Heart left ventricle (tissue), 16 donors: ENCODE measurements at regions not wholly inside any gene's neighbourhood (a gene's known extent, or its start where the extent isn't known, plus 50 kb on each side); places are given as distances from the start of the nearest gene placed in this dataset.

ENCODE experiments used
- ATAC-seq, 4 donors: fragments of 200-7000 bp; cut with Tn5 transposase; one replicate each; pipeline ENCODE4 v1.9.1; 2020 to 2022; ENCODE audit warnings: moderate library complexity in 4 of 4, mild to moderate bottlenecking in 3 of 4, moderate number of reproducible peaks in 1 of 4
- DNase-seq, 5 donors: peaks; one replicate each; pipeline ENCODE4 v3.0.0-alpha.2; 2020
- H3K27ac ChIP-seq, 12 donors: fragments of 200-600 bp; sonication (generic) in 4 of 12; one replicate each; pipeline versions ENCODE4 v1.5.0 to v1.8.0; 2016 to 2022; ENCODE audit warnings: mild to moderate bottlenecking in 2 of 12
- H3K27me3 ChIP-seq, 9 donors: fragments of 200-600 bp; sonication (generic) in 2 of 9; one replicate each; pipeline versions ENCODE4 v1.5.1 to v1.8.0; 2016 to 2022; ENCODE audit warnings: mild to moderate bottlenecking in 3 of 9
- H3K36me3 ChIP-seq, 9 donors: fragments of 200-600 bp; sonication (generic) in 2 of 9; one replicate each; pipeline versions ENCODE4 v1.5.0 to v1.8.0; 2018 to 2022; ENCODE audit warnings: mild to moderate bottlenecking in 2 of 9
- H3K4me1 ChIP-seq, 12 donors: fragments of 200-600 bp; sonication (generic) in 4 of 12; one replicate each; pipeline versions ENCODE4 v1.5.0 to v1.8.0; 2016 to 2022; ENCODE audit warnings: mild to moderate bottlenecking in 3 of 12
- H3K4me3 ChIP-seq, 12 donors: fragments of 200-600 bp; sonication (generic) in 4 of 12; one replicate each; pipeline versions ENCODE4 v1.5.0 to v1.8.0; 2017 to 2022; ENCODE audit warnings: mild to moderate bottlenecking in 9 of 12, moderate library complexity in 4 of 12
- H3K9me3 ChIP-seq, 12 donors: fragments of 200-600 bp; sonication (generic) in 4 of 12; one replicate each; pipeline versions ENCODE4 v1.5.0 to v1.8.0; 2016 to 2022; ENCODE audit warnings: mild to moderate bottlenecking in 1 of 12
- CTCF ChIP-seq, 12 donors: fragments of 200-600 bp; sonication (generic) in 4 of 12; IDR thresholded peaks; one replicate each; pipeline versions ENCODE4 v1.5.0 to v1.8.0; 2018 to 2022; ENCODE audit warnings: antibody characterized with exemption in 12 of 12, mild to moderate bottlenecking in 5 of 12
- POLR2A ChIP-seq, 2 donors: fragments of 450-650 bp; IDR thresholded peaks; one replicate each; pipeline ENCODE4 v1.6.1; 2017; ENCODE audit warnings: antibody characterized with exemption in 2 of 2, mild to moderate bottlenecking in 2 of 2, moderate library complexity in 2 of 2
- WGBS, 4 donors: extraction: QIAGEN DNeasy Blood & Tissue Kit in 2 of 4; methylation state at CpG; one replicate each; pipeline versions ENCODE4 v1.1.5 to v1.1.7; 2013 to 2018; 5-methylcytosine and 5-hydroxymethylcytosine counted together
- intact Hi-C, 10 donors: fragments of 100-400 bp; cut with DNase I; formaldehyde crosslinking; loops; one replicate each; pipeline versions ENCODE4 v1.11.1 to v1.14.2; 2022
- donor health status: ischemic (EF 13 %, LVEDD 7.1; RV severe dilation, severe dysfunction).
- donor health status: healthy with polysubstance abuse.
- donor health status: DM: no; HTN: yes; CAD: no.
- donor health status: DM: no; HTN: no; CAD: no.
- donor health status: ischemic (EF 25% LVEDD 6.9; RV normal size, moderate dysfunction).
- donor health status: ischemic (EF 25% LVEDD 5.7; RV mildly dilated, moderate dysfunction).
- donor health status: healthy.
- donor health status: DM: yes; HTN: yes; CAD: no.
- donor health status: ischemic (EF 35%, LVEDD 5.7; RV mildly dilated, moderate dysfunction).
- donor health status: nonischemic (EF 11% LVEDD 7.7; RV severe dilation, severe dysfunction).
- donor health status: DM: yes; HTN: yes; CAD: no.
- donor health status: PGD.
- donor health status: ischemic (EF 29% LVEDD 5.4; RV normal size, mild dysfunction).
- donor health status: nonischemic (EF 23%, LVEDD 6.1; RV moderate dilation, normal function).

GRCh38 chr9:84054341-84055010 lies 73.9 kb downstream of the RMI1 start:
- H3K9me3 ChIP-seq, result no peaks in the 10 kb centered on the region
- intact Hi-C loops, result no loop called here
- H3K4me1 ChIP-seq, result peaks cover 0 to 11% (median 0%) of the 10 kb centered on the region in 12 donors
- no peaks in the 10 kb centered on the region for H3K27me3 ChIP-seq
- DNase-seq (no peak), ATAC-seq (no peak)
- TF ChIP-seq POLR2A (IDR thresholded peaks at IDR 0.05) (no peak), CTCF (IDR thresholded peaks at IDR 0.05) (no peak)
- H3K27ac ChIP-seq, result no peak overlapping the region
- H3K36me3 ChIP-seq, result no peaks in the 10 kb centered on the region
- H3K4me3 ChIP-seq, result no peak overlapping the region
- WGBS, 4 donors, result 49 to 57% (median 56%) methylated on average over 7 of the region's 7 CpGs

GRCh38 chr9:84057662-84058061 lies 77.1 kb downstream of the RMI1 start:
- no peak for TF ChIP-seq POLR2A (IDR thresholded peaks at IDR 0.05)
- no peak for TF ChIP-seq CTCF (IDR thresholded peaks at IDR 0.05)
- DNase-seq (no peak), ATAC-seq (no peak)
- H3K9me3 ChIP-seq, result peaks cover 0 to 7% (median 0%) of the 10 kb centered on the region in 12 donors
- H3K27me3 ChIP-seq, result no peaks in the 10 kb centered on the region
- no peaks in the 10 kb centered on the region for H3K36me3 ChIP-seq
- 70 to 77% (median 75%) methylated on average over 4 of the region's 4 CpGs for WGBS, 4 donors
- intact Hi-C loops, result no loop called here
- peaks cover 0 to 21% (median 1%) of the 10 kb centered on the region in 12 donors for H3K4me1 ChIP-seq
- H3K27ac ChIP-seq, result no peak overlapping the region
- H3K4me3 ChIP-seq, result no peak overlapping the region

- TF ChIP-seq POLR2A (IDR thresholded peaks at IDR 0.05) (no peak), CTCF (IDR thresholded peaks at IDR 0.05) (no peak)
- no peak for ATAC-seq
- Histone ChIP-seq H3K4me1 (peaks cover 0 to 26% (median 3%) of the 10 kb centered on the region in 12 donors), H3K36me3 (no peaks in the 10 kb centered on the region), H3K4me3 (no peak overlapping the region), H3K27ac (no peak overlapping the region), H3K27me3 (no peaks in the 10 kb centered on the region), H3K9me3 (peaks cover 0 to 7% (median 0%) of the 10 kb centered on the region in 12 donors)
- intact Hi-C loops, result loop anchor here in 5 of 10 donors (5.0 to 10.0 kb wide), 3 partner anchors 78 to 112 kb away; partner anchors contain the start of genes HNRNPK (in 3 of the 5) and RMI1 (in 3 of the 5)
- WGBS, 4 donors, result 64 to 100% (median 85%) methylated on average over 1 of the region's 1 CpG
- DNase-seq, result no peak
Measured at GRCh38 chr9:84059936-84060335, 79.3 kb downstream of the RMI1 start.

- no peaks in the 10 kb centered on the region for H3K36me3 ChIP-seq
- TF ChIP-seq POLR2A (IDR thresholded peaks at IDR 0.05) (no peak), CTCF (IDR thresholded peaks at IDR 0.05) (no peak)
- H3K9me3 ChIP-seq, result peaks cover 0 to 7% (median 0%) of the 10 kb centered on the region in 12 donors
- H3K4me3 ChIP-seq, result no peak overlapping the region
- H3K27me3 ChIP-seq, result no peaks in the 10 kb centered on the region
- ATAC-seq (peak; percentile 85 to 93 (median 88)), DNase-seq (peak in 1 of 5 donors; percentile 53)
- H3K4me1 ChIP-seq, result peaks cover 0 to 22% (median 2%) of the 10 kb centered on the region in 12 donors
- 32 to 53% (median 38%) methylated on average over 5 of the region's 5 CpGs for WGBS, 4 donors
- intact Hi-C loops, result loop anchor here in 5 of 10 donors (2.0 to 10.0 kb wide), 5 partner anchors 75 to 111 kb away; partner anchors contain the start of genes HNRNPK (in 3 of the 5) and RMI1 (in 3 of the 5)
- H3K27ac ChIP-seq, result peak overlapping the region in 10 of 12 donors; percentile 26 to 91 (median 58)
Measured at GRCh38 chr9:84061613-84062193, 81.1 kb downstream of the RMI1 start.
